Uterus (tissue), 3 donors: ENCODE measurements at regions not wholly inside any gene's neighbourhood (a gene's known extent, or its start where the extent isn't known, plus 50 kb on each side); places are given as distances from the start of the nearest gene placed in this dataset. TPM values are rescaled to one million over a fixed set of nuclear protein-coding genes. Genes with fewer than 3 reads are reported as not detected.

Experiments used
- DNase-seq, 2 donors: peaks; one replicate each; pipeline ENCODE4 v3.0.0-alpha.2; 2019 to 2020
- H3K27ac ChIP-seq, 2 donors: fragments of 200-600 bp; sonication (generic); 1 replicate in 1 of 2; 2 replicates in 1 of 2; pipeline ENCODE4 v1.5.1; 2016 to 2018
- H3K27me3 ChIP-seq, 2 donors: fragments of 200-600 bp; sonication (generic); one replicate each; pipeline ENCODE4 v1.5.1; 2018 to 2019; ENCODE audit warnings: control low read depth in 1 of 2
- H3K36me3 ChIP-seq, 2 donors: fragments of 200-600 bp; sonication (generic); one replicate each; pipeline ENCODE4 v1.5.1; 2019; ENCODE audit warnings: control low read depth in 1 of 2
- H3K4me1 ChIP-seq, 2 donors: fragments of 200-600 bp; sonication (generic); one replicate each; pipeline ENCODE4 v1.5.1; 2018 to 2019; ENCODE audit warnings: control low read depth in 1 of 2
- H3K4me3 ChIP-seq, 2 donors: fragments of 200-600 bp; sonication (generic); 1 replicate in 1 of 2; 2 replicates in 1 of 2; pipeline ENCODE4 v1.5.1; 2018 to 2019; ENCODE audit warnings: mild to moderate bottlenecking in 1 of 2
- H3K9me3 ChIP-seq, 2 donors: fragments of 200-600 bp; sonication (generic); one replicate each; pipeline ENCODE4 v1.5.1; 2019; ENCODE audit warnings: control low read depth in 1 of 2
- POLR2A ChIP-seq, 2 donors: fragments of 450-650 bp; IDR thresholded peaks; one replicate each; pipeline ENCODE4 v1.6.1; 2016; ENCODE audit warnings: antibody characterized with exemption in 2 of 2, mild to moderate bottlenecking in 1 of 2, moderate library complexity in 1 of 2
- intact Hi-C: fragments of 100-400 bp; cut with DNase I; formaldehyde crosslinking; loops from one replicate; pipeline ENCODE4 v1.15.1; 2023; ENCODE audit warnings: low total_unique reads
- microRNA-seq: library from miRNA; unstranded; fragments of <30 nt; microRNA quantifications from one replicate; pipeline ENCODE4, GENCODE V29; 2016; ENCODE audit warnings: borderline microRNAs expressed, borderline replicate concordance
- small RNA-seq: library from RNA; depleted of rRNA; stranded (forward); fragments of <200 nt; gene quantifications from one replicate; pipeline ENCODE3, GENCODE V24; 2016
- TF ChIP-seq, protein P1 (sequence below), 4 experiments: fragments of 200-600 bp in 2 of 4; fragments of 450-650 bp in 2 of 4; sonication (generic) in 2 of 4; IDR thresholded peaks; one replicate each; pipeline ENCODE4 v1.5.1; 2016 to 2019; ENCODE audit warnings: antibody characterized with exemption in 4 of 4, mild to moderate bottlenecking in 2 of 4, moderate library complexity in 1 of 4
- donor health status: DM: yes; HTN: yes; CAD: no.

DNA sequence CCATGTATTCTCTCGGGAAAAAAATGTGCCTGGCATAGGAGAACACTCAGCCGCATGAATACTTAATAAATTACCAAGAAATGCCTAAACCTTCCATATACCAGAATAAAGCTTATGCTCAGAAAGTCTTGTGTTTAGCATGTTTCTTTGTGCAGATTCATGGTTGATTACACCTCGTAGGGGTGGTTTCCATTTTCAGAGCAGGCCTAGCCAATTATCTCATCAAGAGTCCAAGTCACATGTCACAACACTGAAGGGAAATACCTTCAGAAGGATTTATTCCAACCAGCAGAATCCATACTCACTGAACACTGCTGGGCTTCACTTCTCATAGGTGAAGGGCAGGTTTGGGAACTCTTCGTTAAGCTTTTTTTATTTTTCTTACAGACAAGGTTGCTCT, 539.7 kb downstream of the PLXDC2 start:
- Histone ChIP-seq H3K36me3 (no peaks in the 10 kb centered on the region), H3K4me3 (no peak overlapping the region), H3K27me3 (no peaks in the 10 kb centered on the region), H3K27ac (no peak overlapping the region), H3K4me1 (no peaks in the 10 kb centered on the region), H3K9me3 (no peaks in the 10 kb centered on the region)
- intact Hi-C loops = no loop called here
- DNase-seq = no peak
- TF ChIP-seq POLR2A (IDR thresholded peaks at IDR 0.05) = no peak
- TF ChIP-seq, protein P1, sequence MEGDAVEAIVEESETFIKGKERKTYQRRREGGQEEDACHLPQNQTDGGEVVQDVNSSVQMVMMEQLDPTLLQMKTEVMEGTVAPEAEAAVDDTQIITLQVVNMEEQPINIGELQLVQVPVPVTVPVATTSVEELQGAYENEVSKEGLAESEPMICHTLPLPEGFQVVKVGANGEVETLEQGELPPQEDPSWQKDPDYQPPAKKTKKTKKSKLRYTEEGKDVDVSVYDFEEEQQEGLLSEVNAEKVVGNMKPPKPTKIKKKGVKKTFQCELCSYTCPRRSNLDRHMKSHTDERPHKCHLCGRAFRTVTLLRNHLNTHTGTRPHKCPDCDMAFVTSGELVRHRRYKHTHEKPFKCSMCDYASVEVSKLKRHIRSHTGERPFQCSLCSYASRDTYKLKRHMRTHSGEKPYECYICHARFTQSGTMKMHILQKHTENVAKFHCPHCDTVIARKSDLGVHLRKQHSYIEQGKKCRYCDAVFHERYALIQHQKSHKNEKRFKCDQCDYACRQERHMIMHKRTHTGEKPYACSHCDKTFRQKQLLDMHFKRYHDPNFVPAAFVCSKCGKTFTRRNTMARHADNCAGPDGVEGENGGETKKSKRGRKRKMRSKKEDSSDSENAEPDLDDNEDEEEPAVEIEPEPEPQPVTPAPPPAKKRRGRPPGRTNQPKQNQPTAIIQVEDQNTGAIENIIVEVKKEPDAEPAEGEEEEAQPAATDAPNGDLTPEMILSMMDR (IDR thresholded peaks at IDR 0.05) = no peak

DNA sequence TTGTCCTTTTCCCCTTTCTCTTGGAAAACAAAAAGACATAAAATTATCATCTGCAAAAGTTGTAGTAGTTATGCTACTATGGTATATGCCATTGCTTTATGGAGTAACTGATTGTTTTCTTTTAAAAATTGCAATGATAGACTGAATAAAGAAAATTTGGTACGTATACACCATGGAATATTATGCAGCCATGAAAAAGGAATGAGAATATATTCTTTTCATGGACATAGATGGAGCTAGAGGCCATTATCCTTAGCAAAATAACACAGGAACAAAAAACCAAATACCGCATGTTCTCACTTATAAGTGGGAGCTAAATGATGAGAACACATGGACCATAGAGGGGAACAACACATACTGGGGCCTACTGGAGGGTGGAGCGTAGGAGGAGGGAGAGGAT, 538.8 kb downstream of the PLXDC2 start:
- Histone ChIP-seq H3K27me3 (no peaks in the 10 kb centered on the region), H3K36me3 (no peaks in the 10 kb centered on the region), H3K9me3 (no peaks in the 10 kb centered on the region), H3K4me3 (no peak overlapping the region), H3K27ac (no peak overlapping the region), H3K4me1 (no peaks in the 10 kb centered on the region)
- DNase-seq = no peak
- TF ChIP-seq, protein P1 (IDR thresholded peaks at IDR 0.05) = no peak
- TF ChIP-seq POLR2A (IDR thresholded peaks at IDR 0.05) = no peak
- intact Hi-C loops = no loop called here

DNA sequence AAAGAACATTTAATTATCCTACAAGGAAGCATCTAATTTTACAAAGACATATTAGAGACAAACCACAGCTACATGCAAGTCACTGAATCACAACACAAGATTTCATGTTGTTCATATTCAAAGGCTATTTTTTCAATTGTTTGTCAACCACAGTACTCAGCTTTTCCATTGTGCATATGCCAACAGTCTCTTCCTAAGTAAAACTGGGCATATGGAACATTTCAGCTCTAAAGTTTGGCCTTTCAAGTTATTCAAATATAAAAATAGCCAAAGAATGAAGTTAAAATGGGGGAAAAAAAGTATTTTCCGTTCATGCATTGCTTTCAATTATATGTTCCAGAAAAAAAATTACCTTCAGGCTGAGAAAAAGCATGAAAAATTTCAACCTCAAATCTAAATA, 537.9 kb downstream of the PLXDC2 start:
- TF ChIP-seq, protein P1 (IDR thresholded peaks at IDR 0.05) = no peak
- no peak for TF ChIP-seq POLR2A (IDR thresholded peaks at IDR 0.05)
- intact Hi-C loops = no loop called here
- no peak overlapping the region for H3K27ac ChIP-seq
- H3K4me1 ChIP-seq = no peaks in the 10 kb centered on the region
- no peaks in the 10 kb centered on the region for H3K36me3 ChIP-seq
- H3K4me3 ChIP-seq = no peak overlapping the region
- no peaks in the 10 kb centered on the region for H3K27me3 ChIP-seq
- H3K9me3 ChIP-seq = no peaks in the 10 kb centered on the region
- DNase-seq = no peak

DNA sequence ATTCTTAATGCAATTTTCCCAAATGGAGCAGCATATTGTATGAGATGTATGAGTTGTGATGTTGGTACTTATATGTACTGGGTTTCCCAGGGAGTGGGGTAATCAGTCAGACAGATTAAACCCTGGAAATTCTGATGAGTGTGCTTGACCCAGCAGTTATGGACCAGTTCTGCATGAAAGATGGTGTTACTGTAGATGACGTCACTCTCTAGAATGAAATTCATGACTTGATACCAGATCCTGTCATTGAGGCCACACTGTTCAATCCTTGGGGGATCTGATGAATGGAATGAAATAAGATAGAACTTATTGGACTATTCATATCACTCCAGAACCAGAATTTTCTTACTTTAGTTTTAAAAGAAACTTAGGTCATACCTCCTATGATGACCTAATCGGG, 534.3 kb downstream of the PLXDC2 start:
- Histone ChIP-seq H3K27ac (no peak overlapping the region), H3K27me3 (no peaks in the 10 kb centered on the region), H3K4me3 (no peak overlapping the region), H3K9me3 (no peaks in the 10 kb centered on the region), H3K36me3 (no peaks in the 10 kb centered on the region), H3K4me1 (no peaks in the 10 kb centered on the region)
- TF ChIP-seq, protein P1 (IDR thresholded peaks at IDR 0.05) = no peak
- TF ChIP-seq POLR2A (IDR thresholded peaks at IDR 0.05) = no peak
- intact Hi-C loops = no loop called here
- no peak for DNase-seq

DNA sequence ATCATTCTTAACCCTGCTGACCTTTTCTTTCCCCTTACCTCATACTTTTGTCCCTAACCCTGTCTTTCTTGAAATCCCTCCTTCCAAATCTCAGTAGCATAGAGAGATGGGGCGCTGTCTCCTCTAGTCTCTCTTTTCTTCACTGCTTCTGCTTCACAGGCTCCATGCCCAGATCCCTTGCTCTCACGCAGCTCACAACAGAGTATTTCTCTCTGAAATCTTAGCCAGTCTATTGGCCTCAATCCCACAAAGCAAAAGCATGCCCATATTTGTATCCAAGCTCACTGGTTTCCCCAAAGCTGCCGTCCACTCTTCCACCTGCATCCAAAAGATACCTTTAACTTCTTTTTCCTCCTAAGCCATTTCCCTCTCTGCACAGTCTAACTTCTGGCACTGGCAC, 526.8 kb downstream of the PLXDC2 start:
- intact Hi-C loops = no loop called here
- H3K36me3 ChIP-seq = no peaks in the 10 kb centered on the region
- H3K4me1 ChIP-seq = no peaks in the 10 kb centered on the region
- TF ChIP-seq, protein P1 (IDR thresholded peaks at IDR 0.05) = no peak
- TF ChIP-seq POLR2A (IDR thresholded peaks at IDR 0.05) = no peak
- H3K9me3 ChIP-seq = no peaks in the 10 kb centered on the region
- no peak for DNase-seq
- no peak overlapping the region for H3K4me3 ChIP-seq
- no peaks in the 10 kb centered on the region for H3K27me3 ChIP-seq
- H3K27ac ChIP-seq = no peak overlapping the region

Small RNA genes in the stretch of these regions (microRNA-seq; reads per million reads assigned to microRNA genes)
- not detected for gene MIR4675

Small RNA genes in the stretch of these regions (small RNA-seq; reads per million reads assigned to genes)
- gene AL590032.1 (not detected), gene MIR4675 (not detected)
